ENCODE measurements at regions not wholly inside any gene's neighbourhood (a gene's known extent, or its start where the extent isn't known, plus 50 kb on each side); places are given as distances from the start of the nearest gene placed in this dataset.

DNA sequence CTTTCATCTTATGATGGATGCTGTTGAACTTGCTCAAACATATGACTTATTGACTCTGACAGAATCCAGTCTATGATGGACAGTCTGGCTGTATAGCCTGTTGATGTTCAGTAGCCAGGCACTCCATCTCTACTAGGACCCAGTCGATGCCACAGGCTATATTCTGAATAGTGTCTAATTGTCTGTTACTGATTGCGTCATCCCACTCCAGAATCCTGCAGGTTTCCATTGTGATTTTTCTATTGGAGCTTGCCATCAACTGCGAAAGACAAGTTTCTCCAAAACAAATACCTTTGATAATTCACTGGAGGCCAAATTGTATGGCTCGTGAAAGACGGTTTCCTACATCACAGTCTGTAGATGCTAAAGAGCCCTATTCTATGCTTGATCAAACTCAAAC lies 481.7 kb upstream of the CHORDC1 start:
- TF ChIP-seq, protein P1, sequence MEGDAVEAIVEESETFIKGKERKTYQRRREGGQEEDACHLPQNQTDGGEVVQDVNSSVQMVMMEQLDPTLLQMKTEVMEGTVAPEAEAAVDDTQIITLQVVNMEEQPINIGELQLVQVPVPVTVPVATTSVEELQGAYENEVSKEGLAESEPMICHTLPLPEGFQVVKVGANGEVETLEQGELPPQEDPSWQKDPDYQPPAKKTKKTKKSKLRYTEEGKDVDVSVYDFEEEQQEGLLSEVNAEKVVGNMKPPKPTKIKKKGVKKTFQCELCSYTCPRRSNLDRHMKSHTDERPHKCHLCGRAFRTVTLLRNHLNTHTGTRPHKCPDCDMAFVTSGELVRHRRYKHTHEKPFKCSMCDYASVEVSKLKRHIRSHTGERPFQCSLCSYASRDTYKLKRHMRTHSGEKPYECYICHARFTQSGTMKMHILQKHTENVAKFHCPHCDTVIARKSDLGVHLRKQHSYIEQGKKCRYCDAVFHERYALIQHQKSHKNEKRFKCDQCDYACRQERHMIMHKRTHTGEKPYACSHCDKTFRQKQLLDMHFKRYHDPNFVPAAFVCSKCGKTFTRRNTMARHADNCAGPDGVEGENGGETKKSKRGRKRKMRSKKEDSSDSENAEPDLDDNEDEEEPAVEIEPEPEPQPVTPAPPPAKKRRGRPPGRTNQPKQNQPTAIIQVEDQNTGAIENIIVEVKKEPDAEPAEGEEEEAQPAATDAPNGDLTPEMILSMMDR (IDR thresholded peaks at IDR 0.05) = no peak

DNA sequence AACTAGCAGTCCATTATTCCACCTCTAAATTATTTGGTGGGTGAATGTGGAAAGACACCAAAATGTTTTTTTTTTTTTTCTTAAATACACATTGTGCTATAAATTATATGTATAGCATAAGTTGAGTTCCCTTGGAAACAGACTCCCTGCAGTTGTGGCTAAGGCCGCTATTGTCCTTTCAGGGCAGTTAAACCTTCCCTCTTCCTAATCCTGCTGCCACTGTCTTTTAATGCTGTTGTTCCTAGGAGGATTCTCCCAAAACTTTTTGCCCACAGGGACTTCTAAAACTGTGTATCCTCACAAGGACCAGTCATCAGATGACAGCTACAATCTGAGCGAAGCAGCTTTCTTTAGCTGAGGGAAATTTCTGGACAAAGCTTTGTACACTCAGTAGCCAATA lies 478.9 kb upstream of the CHORDC1 start:
- TF ChIP-seq, protein P1 (IDR thresholded peaks at IDR 0.05) = no peak

DNA sequence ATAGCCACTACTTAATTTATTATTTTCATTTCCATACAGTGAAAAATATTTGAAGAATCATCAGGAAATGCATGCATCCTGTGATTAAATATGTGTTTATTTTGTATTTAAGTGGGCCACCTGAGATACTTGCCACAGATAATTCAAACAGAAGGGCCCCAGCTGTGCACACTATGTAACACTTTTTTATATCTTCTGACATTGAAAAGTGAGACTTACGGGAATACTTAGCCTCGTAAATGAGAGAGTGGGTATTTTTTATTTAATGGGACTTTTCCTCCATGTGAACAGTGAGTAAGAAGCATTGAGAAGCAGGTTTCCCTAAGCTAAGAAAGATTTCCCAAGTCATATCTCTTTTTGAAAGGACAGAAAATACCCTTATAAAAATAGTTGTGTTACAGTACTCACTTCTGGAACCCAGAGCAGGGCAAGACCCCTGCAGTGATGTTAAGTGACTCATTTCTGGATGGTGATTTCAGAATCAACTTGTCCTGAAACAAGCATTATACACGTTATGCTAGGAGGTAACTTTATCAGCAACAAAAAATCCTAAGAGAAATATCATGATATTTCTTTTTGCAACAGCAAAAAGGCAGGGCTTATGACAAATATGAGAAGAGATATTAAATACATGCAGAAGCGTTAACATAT lies 478.1 kb upstream of the CHORDC1 start:
- TF ChIP-seq, protein P1 (IDR thresholded peaks at IDR 0.05) = no peak

DNA sequence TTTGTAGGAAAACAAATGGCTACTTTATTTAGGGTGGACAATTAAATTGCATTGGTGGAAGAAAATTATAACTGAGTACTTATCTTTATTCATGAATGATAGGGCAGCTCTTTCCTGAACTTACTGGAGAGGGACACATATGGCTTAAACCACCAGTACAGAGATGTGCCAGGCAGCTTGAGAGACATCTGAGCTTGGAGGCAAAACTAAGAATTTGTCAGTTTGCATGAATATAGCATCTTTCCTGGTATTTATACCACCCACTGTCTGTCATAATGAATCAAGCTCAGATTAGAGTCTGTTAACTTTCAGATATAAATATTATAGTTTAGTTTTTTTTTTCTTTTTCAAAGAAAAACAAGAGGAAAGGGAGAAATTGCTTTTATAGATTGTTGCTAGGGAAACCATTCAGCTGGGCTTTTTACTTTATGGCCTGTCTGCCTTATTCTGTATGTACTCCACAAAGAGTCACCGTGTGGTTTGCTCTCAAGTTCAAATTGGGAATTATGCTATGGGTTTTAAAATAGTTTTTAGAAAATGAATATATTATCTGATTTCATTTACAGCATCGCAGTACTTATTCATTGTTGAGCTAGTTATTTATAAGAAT lies 477.0 kb upstream of the CHORDC1 start:
- TF ChIP-seq, protein P1 (IDR thresholded peaks at IDR 0.05) = no peak

DNA sequence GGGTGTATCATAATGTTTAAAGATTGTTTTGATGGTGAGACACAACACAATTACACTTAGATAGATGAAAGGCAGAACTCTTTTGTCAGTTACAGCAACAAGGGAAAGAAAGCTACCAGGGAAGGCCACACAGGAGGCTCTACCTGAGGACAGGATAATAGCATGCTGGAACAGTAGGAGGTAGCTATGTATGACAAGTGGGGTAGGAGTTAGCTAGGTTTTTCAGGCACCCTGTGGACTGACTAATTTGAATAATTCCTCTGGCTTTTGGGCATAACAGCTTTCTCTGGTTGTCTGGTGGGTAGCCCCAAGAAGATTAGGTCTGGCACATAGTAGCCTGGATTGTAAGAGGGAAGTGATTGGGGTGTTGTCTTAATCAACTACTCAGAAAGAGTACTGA lies 475.4 kb upstream of the CHORDC1 start:
- TF ChIP-seq, protein P1 (IDR thresholded peaks at IDR 0.05) = no peak

DNA sequence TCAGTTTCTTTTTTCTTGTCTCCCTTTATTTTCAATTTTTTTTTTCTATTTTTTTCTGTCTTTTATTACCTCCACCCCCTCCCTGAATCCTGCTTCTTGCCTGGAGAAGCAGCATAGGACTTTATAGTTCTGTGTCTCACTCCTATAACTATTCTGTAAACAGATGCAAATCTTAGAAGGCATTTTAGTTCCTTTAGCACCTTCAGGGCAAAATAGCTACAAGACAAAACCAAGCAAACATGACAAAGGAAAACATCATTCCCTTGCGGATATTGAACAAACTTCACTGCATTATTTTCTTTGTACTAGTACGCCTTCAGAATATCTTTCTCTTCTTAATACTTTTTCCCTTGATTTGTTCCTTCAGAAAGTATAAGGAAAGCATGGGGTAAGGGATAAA lies 446.2 kb upstream of the CHORDC1 start:
- TF ChIP-seq, protein P1 (IDR thresholded peaks at IDR 0.05) = no peak

DNA sequence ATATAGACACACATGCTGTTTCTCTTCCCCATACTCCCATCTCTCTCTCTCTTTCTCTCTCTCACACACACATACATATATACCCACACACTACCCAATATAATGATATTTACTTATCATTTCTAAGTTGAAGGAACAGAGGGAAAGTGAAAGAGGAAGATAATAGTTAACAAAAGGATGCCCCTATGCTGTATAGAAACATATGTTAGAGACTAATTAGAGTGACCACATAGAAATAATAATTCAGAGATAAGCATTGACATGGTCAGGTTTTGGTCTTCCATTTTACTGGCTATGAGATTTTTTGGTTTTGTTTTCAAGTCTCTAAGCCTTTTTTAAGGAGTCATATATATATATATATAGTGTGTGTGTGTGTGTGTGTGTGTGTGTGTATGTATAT lies 445.7 kb upstream of the CHORDC1 start:
- TF ChIP-seq, protein P1 (IDR thresholded peaks at IDR 0.05) = no peak

Data from LNCAP (cell line).